Dermis blood vessel endothelial cell (primary cell): ENCODE measurements at regions not wholly inside any gene's neighbourhood (a gene's known extent, or its start where the extent isn't known, plus 50 kb on each side); places are given as distances from the start of the nearest gene placed in this dataset.
"Not testable (repeated sequence)": the region's sequence is repeated elsewhere in the genome, so short reads cannot be mapped to it uniquely, and the experiment has no call there.

ENCODE experiments used
- DNase-seq: peaks from one replicate; pipeline ENCODE4 v3.0.0; 2010

DNA sequence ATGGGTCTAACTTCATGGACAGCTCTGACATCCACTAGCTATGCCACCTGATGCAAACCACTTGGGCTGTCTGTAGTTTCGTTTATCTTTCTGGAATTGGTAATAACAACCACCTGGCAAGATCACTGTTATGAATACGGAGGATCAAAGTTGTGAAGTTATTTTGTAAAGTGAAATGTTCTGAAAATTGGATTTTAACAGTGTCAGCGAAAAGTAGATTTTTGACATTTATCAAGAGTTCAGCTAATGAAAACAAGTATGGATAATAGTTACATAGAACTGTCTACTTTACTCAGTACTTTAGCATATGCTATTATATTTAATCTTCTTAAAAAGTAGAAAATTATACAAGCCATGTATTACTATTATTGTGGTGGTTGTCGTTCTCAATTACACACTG is 813.8 kb downstream of the RNF144A start:
- DNase-seq: no peak

DNA sequence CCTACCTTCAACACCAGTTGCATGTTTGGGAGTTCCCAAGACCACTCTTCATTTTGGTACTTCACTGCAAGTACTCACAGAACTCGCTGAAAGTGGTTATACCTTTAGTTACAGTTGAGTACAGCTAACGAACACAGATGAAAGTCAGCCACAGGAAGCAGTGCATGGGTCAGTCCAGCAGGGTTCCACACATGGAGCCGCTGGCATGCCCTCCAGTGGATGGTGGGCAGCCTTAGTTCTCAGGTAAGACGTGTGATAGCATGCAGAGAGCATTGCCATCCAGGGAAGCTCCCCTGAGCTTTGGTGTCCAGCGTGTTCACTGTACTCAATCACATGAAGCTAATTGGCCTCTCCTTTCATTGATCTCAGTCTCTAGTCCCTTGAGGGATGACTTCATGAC is 815.3 kb downstream of the RNF144A start:
- no peak for DNase-seq

GRCh38 chr2:7736646-7737305 is 819.6 kb downstream of the RNF144A start:
- DNase-seq: no peak

GRCh38 chr2:7738596-7738995 is 821.4 kb downstream of the RNF144A start:
- DNase-seq: no peak

GRCh38 chr2:7740114-7740513 is 822.9 kb downstream of the RNF144A start:
- DNase-seq: no peak

DNA sequence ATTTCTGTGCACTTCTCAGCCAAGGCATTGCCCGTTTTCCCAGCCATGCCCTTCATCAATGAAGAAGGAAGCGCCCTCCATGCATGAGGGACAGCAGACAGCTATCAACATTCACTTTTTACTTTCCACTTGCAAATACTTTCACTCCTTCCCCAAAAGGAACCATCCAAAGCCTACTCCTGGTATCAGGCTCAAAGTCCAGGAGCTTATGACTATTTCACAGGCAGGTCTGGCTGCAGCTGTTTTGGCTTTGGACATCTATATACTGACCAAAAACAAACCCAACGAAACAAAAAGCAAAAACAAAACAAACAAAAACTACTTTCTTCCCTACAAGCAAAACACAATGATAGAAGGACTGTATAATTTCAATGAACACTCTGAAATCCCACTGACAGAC is 825.1 kb downstream of the RNF144A start:
- no peak for DNase-seq

GRCh38 chr2:7744827-7745226 is 827.6 kb downstream of the RNF144A start:
- DNase-seq: no peak

DNA sequence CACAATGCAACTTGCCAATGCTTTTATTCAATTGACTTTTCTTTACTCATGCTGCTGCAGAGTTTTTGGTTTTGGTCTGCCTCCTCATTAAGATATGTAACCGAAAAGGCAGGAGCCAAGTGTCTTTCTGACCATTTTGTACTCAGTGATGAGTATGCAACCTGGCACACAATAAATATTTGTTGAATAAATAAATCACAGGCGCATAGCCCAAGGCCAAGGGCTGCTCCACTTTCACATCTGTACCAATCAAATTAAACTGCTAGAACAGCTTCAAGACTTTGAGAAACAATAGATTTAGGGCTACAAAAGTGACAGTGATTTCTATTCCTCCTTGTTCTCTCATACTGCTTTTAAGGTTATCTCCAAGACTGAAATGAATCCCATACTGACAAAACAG is 828.2 kb downstream of the RNF144A start:
- DNase-seq: no peak

- no peak for DNase-seq
Observed at GRCh38 chr2:7748717-7749415, 831.7 kb downstream of the RNF144A start.

GRCh38 chr2:7749895-7750559 is 832.8 kb downstream of the RNF144A start:
- DNase-seq: no peak

DNA sequence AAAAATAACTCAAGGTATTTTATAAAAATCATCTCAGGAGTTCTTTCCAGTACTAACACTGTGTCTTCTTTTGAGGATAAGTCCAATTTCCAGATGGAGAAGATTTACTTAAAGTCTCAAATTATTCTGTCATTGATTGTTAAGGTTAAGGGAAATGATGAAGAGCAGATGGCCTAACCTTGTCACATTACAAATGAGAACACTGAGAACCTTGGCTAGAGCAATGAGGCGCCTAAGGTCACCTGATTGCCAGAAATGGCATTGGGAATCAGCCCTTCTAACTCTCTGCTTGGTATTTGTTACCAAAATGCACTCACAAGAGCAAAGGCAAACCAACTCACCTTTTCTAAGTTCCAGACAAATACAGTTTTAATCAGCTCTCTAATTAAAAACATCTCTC is 835.1 kb downstream of the RNF144A start:
- DNase-seq: no peak

DNA sequence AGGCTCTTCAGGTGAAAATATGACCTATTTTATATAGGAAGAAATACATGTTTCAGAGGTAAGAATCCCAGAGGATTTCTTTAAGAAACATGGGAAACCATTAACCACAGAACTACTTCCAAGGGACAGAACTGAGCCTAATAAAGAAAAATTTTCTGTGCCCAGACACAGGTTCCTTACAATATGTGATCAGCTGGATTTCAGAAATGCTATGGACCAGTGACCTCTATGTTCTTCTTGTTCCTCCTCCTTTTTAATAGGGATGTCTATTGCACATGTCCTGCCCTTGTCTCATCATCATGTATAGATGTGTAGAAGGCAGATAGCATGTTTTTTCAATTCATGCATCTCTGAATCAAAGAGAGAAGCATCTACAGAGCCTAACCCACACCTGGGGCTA is 836.6 kb downstream of the RNF144A start:
- no peak for DNase-seq

DNA sequence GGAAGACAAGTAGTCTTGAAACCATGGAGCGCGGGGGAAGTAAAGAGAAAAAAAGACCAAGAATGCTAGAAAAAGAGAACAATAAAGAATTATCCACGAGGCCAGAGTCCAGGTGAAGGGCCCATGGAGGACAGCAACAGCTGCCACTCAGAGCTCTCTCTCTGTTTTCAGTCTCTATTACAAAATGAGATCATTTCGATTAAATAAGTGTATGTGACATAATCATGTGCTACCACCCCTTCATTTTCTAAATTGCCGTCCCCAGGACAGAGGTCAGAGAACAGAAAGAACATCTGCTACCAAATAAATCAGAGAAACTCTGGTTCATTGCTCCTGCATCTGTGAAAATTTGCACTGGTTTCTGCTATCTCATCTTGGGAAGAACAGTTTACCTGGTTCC is 838.7 kb downstream of the RNF144A start:
- no peak for DNase-seq

DNA sequence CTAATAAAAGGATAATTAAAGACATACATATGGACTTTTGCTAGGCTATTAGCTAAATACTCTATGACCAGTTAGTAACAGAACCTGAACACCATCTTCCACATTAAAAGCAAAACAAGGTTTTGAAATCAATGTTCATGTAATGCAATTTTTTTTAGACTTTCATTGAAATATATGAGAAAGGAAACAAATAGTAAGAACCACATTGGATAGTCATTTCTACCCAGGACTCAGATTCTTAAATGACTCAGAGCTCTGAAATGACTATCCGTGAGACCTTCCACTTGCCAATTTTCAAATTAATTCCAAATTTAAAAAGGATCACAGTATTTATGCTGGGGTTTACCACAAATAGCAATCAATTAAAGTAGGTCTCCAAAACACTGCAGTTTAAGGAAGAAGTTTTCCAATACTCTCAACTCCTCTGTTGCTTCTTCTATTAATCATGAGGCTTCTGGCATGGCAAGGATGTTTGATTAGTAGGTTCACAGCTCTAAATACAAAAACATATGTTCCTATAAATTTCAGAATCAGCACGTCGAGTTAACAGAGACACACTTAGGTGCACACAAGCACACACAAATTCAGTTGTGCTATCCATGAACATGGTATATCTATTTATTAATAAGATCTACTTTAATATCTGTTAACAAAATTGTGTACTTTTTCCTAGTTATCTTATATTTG is 841.0 kb downstream of the RNF144A start:
- DNase-seq: no peak

- DNase-seq: no peak
Observed at GRCh38 chr2:7759898-7760297, 842.7 kb downstream of the RNF144A start.

DNA sequence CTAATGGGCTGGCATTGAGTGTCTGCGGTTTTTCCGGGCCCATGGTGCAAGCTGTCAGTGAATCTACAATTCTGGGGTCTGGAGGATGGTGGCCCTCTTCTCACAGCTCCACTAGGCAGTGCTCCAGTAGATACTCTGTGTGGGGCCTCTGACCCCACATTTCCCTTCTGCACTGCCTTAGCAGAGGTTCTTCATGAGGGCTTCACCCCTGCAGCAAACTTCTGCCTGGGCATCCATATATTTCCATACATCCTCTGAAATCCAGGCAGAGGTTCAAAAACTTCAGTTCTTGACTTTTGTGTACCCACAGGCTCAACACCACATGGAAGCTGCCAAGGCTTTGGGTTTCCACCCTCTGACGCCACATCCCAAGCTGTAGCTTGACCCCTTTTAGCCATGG is 846.2 kb downstream of the RNF144A start:
- not testable (repeated sequence) for DNase-seq

DNA sequence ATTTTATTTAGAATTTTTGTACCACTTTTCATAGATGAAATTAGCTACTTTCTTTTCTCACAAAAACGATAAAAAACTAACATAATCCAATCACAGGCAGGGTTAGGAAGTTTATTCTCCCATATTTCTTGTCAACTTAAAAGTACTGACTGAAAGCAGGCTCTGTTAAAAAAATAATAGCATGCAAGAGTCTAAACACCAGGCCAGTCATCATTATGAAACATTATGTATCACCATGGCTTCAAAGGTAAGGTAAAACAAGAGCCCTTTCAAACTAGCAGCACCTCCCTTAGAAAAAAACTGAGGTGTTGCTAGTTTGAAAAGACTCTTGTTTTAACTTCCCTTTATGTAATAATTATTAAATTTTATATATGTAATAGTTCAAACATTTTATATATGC is 848.0 kb downstream of the RNF144A start:
- no peak for DNase-seq

DNA sequence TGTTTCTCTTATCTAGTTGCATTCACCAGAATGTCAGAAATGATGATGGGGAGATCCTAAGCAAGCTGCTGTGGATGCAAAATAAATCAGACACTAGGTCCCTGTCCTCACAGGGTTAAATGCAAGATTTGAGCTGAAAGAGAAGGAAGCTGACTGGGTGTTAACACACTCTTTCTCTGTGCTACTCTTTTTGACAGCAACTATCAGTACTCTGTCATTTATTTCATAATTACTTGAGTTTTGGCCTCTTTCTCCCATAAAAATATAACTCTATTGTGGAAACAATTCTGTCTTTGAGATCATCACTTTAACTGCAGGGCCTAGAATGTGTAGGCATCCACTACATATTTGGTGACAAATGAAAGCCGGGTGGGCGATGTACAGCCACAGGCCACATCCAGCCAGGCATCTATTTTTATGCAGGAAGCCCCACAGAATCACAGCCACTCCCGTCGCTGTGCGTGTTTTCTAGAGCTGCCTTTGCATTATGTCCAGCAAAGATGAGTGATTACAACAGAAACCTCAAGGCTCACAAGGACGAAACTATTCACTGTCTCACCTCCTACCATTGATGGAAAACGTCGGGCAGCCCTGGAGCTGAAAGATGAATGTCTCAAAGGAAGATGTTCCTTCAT is 849.0 kb downstream of the RNF144A start:
- DNase-seq: no peak

GRCh38 chr2:7766978-7767565 is 849.9 kb downstream of the RNF144A start:
- no peak for DNase-seq

- DNase-seq: no peak
Observed at GRCh38 chr2:7767902-7768301, 850.7 kb downstream of the RNF144A start.

- no peak for DNase-seq
Observed at GRCh38 chr2:7771781-7772180, 854.6 kb downstream of the RNF144A start.
